Psoas muscle (tissue), 7 donors: ENCODE measurements at regions not wholly inside any gene's neighbourhood (a gene's known extent, or its start where the extent isn't known, plus 50 kb on each side); places are given as distances from the start of the nearest gene placed in this dataset.

ENCODE experiments used
- ATAC-seq, 4 donors: fragments of 200-7000 bp; cut with Tn5 transposase; one replicate each; pipeline ENCODE4 v1.9.1; 2020; ENCODE audit warnings: moderate library complexity in 3 of 4, mild to moderate bottlenecking in 2 of 4
- DNase-seq, 2 donors: peaks; one replicate each; pipeline ENCODE4 v3.0.0-alpha.2; 2020
- H3K27ac ChIP-seq: fragments of 200-600 bp; one replicate; pipeline ENCODE4 v1.8.0; 2022
- H3K27me3 ChIP-seq, 3 donors: fragments of 200-600 bp in 1 of 3; one replicate each; pipeline versions ENCODE4 v1.6.1 to v1.8.0; 2013 to 2022; ENCODE audit warnings: low read length in 2 of 3, mild to moderate bottlenecking in 2 of 3, moderate library complexity in 1 of 3; ENCODE audit not compliant: insufficient read depth in 3 of 3
- H3K36me3 ChIP-seq, 2 donors: fragments of 200-600 bp in 1 of 2; one replicate each; pipeline versions ENCODE4 v1.6.1 to v1.8.0; 2013 to 2022; ENCODE audit warnings: low read depth in 1 of 2, mild to moderate bottlenecking in 1 of 2, moderate library complexity in 1 of 2; ENCODE audit not compliant: insufficient read depth in 1 of 2
- H3K4me1 ChIP-seq: fragments of 200-600 bp; one replicate; pipeline ENCODE4 v1.8.0; 2022
- H3K4me3 ChIP-seq: fragments of 200-600 bp; one replicate; pipeline ENCODE4 v1.8.0; 2022; ENCODE audit warnings: mild to moderate bottlenecking
- H3K9me3 ChIP-seq: fragments of 200-600 bp; one replicate; pipeline ENCODE4 v1.8.0; 2022
- CTCF ChIP-seq: fragments of 200-600 bp; IDR thresholded peaks from one replicate; pipeline ENCODE4 v1.8.0; 2022; ENCODE audit warnings: antibody characterized with exemption
- WGBS, 3 donors: extraction: QIAGEN DNeasy Blood & Tissue Kit; methylation state at CpG; one replicate each; pipeline versions ENCODE4 v1.1.6 to v1.1.7; 2013; 5-methylcytosine and 5-hydroxymethylcytosine counted together
- intact Hi-C, 2 donors: fragments of 100-400 bp; cut with DNase I; formaldehyde crosslinking; loops; one replicate each; pipeline versions ENCODE4 v1.11.0 to v1.14.2; 2022
- donor health status: healthy with polysubstance abuse.
- donor health status: DM: no; HTN: no; CAD: no; lungs with moderate emphysema.
- donor health status: Bipolar disorder and iron deficiency.
- donor health status: healthy.
- donor health status: DM: yes; HTN: yes; CAD: no.
- donor health status: DM: no; HTN: no; CAD: no.
- donor health status: DM: yes; HTN: yes; CAD: no.

GRCh38 chr7:81245353-81245752, 326.5 kb upstream of the SEMA3C start:
- H3K36me3 ChIP-seq = no peaks in the 10 kb centered on the region
- H3K27me3 ChIP-seq = no peaks in the 10 kb centered on the region
- H3K4me1 ChIP-seq = no peaks in the 10 kb centered on the region
- 70 to 75% (median 73%) methylated on average over 4 of the region's 4 CpGs for WGBS, 3 donors
- intact Hi-C loops = no loop called here
- DNase-seq = no peak
- no peak overlapping the region for H3K4me3 ChIP-seq
- H3K9me3 ChIP-seq = no peaks in the 10 kb centered on the region
- H3K27ac ChIP-seq = no peak overlapping the region
- no peak for TF ChIP-seq CTCF
- ATAC-seq = no peak

DNA sequence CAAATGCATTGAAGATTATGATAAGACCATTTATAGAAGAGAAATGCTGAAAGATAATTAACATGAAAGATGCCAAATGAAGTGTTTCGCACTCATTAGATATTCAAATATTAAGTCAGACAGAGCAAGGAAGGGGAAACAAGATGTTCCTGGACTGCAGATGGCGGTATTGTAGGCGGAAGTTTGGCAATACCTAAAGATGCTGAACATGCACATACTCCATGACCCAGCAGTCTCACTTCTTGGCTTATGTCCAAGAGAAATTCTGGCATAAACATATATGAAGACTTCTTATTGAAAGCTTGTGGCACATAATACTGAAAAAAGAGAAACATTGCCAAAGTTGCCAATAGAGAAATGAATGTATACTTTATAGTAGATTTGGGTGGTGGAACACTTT, 325.4 kb upstream of the SEMA3C start:
- Histone ChIP-seq H3K27ac (no peak overlapping the region), H3K36me3 (no peaks in the 10 kb centered on the region), H3K9me3 (no peaks in the 10 kb centered on the region), H3K4me3 (no peak overlapping the region), H3K27me3 (no peaks in the 10 kb centered on the region), H3K4me1 (no peaks in the 10 kb centered on the region)
- no peak for TF ChIP-seq CTCF
- DNase-seq = no peak
- WGBS, 3 donors = 86 to 89% (median 86%) methylated on average over 3 of the region's 3 CpGs
- intact Hi-C loops = no loop called here
- ATAC-seq = no peak

GRCh38 chr7:81236560-81236959, 317.7 kb upstream of the SEMA3C start:
- no peak for TF ChIP-seq CTCF
- no peaks in the 10 kb centered on the region for H3K4me1 ChIP-seq
- 61 to 81% (median 65%) methylated on average over 2 of the region's 2 CpGs for WGBS, 3 donors
- DNase-seq (no peak), ATAC-seq (no peak)
- no peak overlapping the region for H3K4me3 ChIP-seq
- H3K36me3 ChIP-seq = no peaks in the 10 kb centered on the region
- H3K27me3 ChIP-seq = no peaks in the 10 kb centered on the region
- H3K27ac ChIP-seq = no peak overlapping the region
- H3K9me3 ChIP-seq = no peaks in the 10 kb centered on the region
- intact Hi-C loops = no loop called here

GRCh38 chr7:81235997-81236396, 317.1 kb upstream of the SEMA3C start:
- H3K4me3 ChIP-seq = no peak overlapping the region
- no peak for ATAC-seq
- no peaks in the 10 kb centered on the region for H3K27me3 ChIP-seq
- H3K9me3 ChIP-seq = no peaks in the 10 kb centered on the region
- WGBS, 3 donors = 88 to 94% (median 90%) methylated on average over 5 of the region's 5 CpGs
- intact Hi-C loops = no loop called here
- no peaks in the 10 kb centered on the region for H3K36me3 ChIP-seq
- DNase-seq = no peak
- TF ChIP-seq CTCF = no peak
- no peaks in the 10 kb centered on the region for H3K4me1 ChIP-seq
- no peak overlapping the region for H3K27ac ChIP-seq

DNA sequence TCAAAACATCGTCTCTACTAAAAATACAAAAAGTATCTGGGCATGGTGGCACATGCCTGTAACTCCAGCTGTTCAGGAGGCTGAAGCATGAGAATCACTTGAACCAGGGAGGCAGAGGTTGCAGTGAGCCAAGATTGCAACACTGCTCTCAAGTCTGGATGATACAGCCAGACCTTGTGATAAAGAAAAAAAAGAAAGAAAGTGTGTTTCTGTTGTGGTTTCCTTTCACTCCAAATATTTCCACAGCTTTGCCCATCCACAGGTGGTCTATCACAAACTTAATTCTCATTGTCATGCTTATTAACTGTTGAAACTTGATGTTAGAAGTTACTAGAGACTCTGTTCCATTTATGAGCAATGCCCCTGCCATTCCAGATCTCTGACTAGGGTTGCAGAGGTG, 316.0 kb upstream of the SEMA3C start:
- intact Hi-C loops = no loop called here
- Histone ChIP-seq H3K36me3 (no peaks in the 10 kb centered on the region), H3K27ac (no peak overlapping the region), H3K4me1 (no peaks in the 10 kb centered on the region), H3K9me3 (no peaks in the 10 kb centered on the region), H3K27me3 (no peaks in the 10 kb centered on the region), H3K4me3 (no peak overlapping the region)
- no peak for TF ChIP-seq CTCF
- DNase-seq (no peak), ATAC-seq (no peak)
- WGBS, 3 donors = 48 to 73% (median 70%) methylated on average over 1 of the region's 1 CpG
